OCI-LY3 (cell line): ENCODE measurements at regions not wholly inside any gene's neighbourhood (a gene's known extent, or its start where the extent isn't known, plus 50 kb on each side); places are given as distances from the start of the nearest gene placed in this dataset.

Experiments
- H2AFZ ChIP-seq: fragments of 200-600, 300-600 bp; shearing (Covaris generic); 2 replicates; pipeline ENCODE4 v1.6.0; 2014; ENCODE audit warnings: antibody characterized with exemption, low read depth, low read length
- H3K27ac ChIP-seq: fragments of 200-600, 300-600 bp; sonication (generic); 2 replicates; pipeline ENCODE4 v1.5.1; 2014; ENCODE audit warnings: mild to moderate bottlenecking, low read length, moderate library complexity, mixed read lengths
- H3K27me3 ChIP-seq: fragments of 200-600, 300-600 bp; sonication (generic); 2 replicates; pipeline ENCODE4 v1.6.1; 2014; ENCODE audit warnings: low read depth, low read length, mixed read lengths
- H3K36me3 ChIP-seq: fragments of 200-600, 300-600 bp; sonication (generic); replicated peaks from 2 replicates; pipeline ENCODE3; 2014; ENCODE audit warnings: low read depth, low read length, mixed read lengths
- H3K4me1 ChIP-seq: fragments of 300-600, 200-600 bp; sonication (generic); 2 replicates; pipeline ENCODE4 v1.6.1; 2014; ENCODE audit warnings: low read length, mixed read lengths
- H3K4me2 ChIP-seq: fragments of 200-600, 300-600 bp; sonication (generic); 2 replicates; pipeline ENCODE4 v1.6.1; 2014; ENCODE audit warnings: low read length, mixed read lengths
- H3K4me3 ChIP-seq: fragments of 300-600, 200-600 bp; sonication (generic); 2 replicates; pipeline ENCODE4 v1.5.1; 2014; ENCODE audit warnings: antibody characterized with exemption, mild to moderate bottlenecking, low read length, moderate library complexity
- H3K79me2 ChIP-seq: fragments of 300-600, 200-600 bp; shearing (Covaris generic); 2 replicates; pipeline ENCODE4 v1.6.1; 2014; ENCODE audit warnings: mild to moderate bottlenecking, low read length, mixed read lengths
- H3K9ac ChIP-seq: fragments of 300-600, 200-600 bp; shearing (Covaris generic); 2 replicates; pipeline ENCODE4 v1.6.0; 2014; ENCODE audit warnings: mild to moderate bottlenecking, low read length, moderate library complexity
- H3K9me3 ChIP-seq: fragments of 200-600, 300-600 bp; shearing (Covaris generic); 2 replicates; pipeline ENCODE4 v1.6.1; 2014; ENCODE audit warnings: low read length, mixed read lengths; ENCODE audit not compliant: insufficient read depth
- H4K20me1 ChIP-seq: fragments of 200-600, 300-600 bp; sonication (generic); 2 replicates; pipeline ENCODE4 v1.6.1; 2016; ENCODE audit warnings: low read length, mixed read lengths; ENCODE audit not compliant: insufficient read depth
- EZH2phosphoT487 ChIP-seq: fragments of 200-600 bp; shearing (Covaris generic); IDR thresholded peaks from 2 replicates; pipeline ENCODE4 v1.6.1; 2018; ENCODE audit warnings: antibody characterized with exemption, mixed run types, low read depth
- TF ChIP-seq, protein P1 (sequence below): fragments of 200-600, 300-600 bp; sonication (generic); IDR thresholded peaks from 2 replicates; pipeline ENCODE4 v1.5.1; 2014; ENCODE audit warnings: antibody characterized with exemption, low read length, low read depth

DNA sequence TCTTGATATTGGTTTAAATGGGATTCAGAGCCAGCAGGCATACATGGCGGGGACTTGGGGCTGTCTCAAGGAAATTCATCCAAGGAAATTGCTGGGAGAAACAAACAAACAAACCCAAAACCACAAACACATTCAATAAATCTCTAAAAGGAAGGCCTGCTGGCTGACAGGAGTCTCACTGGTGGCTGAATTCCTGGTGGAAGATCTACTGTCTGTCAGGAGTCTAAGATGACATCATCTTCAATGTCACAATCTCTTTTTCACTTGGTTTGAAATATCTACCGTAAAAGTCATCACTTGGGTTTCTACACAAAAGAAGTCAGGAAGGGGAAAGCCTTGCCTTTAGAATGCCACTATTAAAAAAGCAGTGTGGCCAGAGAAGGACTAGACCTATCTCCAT, 87.9 kb downstream of the KLF5 start:
- no peak overlapping the region for H2AFZ ChIP-seq
- H4K20me1 ChIP-seq: no peaks in the 10 kb centered on the region
- TF ChIP-seq, protein P1, sequence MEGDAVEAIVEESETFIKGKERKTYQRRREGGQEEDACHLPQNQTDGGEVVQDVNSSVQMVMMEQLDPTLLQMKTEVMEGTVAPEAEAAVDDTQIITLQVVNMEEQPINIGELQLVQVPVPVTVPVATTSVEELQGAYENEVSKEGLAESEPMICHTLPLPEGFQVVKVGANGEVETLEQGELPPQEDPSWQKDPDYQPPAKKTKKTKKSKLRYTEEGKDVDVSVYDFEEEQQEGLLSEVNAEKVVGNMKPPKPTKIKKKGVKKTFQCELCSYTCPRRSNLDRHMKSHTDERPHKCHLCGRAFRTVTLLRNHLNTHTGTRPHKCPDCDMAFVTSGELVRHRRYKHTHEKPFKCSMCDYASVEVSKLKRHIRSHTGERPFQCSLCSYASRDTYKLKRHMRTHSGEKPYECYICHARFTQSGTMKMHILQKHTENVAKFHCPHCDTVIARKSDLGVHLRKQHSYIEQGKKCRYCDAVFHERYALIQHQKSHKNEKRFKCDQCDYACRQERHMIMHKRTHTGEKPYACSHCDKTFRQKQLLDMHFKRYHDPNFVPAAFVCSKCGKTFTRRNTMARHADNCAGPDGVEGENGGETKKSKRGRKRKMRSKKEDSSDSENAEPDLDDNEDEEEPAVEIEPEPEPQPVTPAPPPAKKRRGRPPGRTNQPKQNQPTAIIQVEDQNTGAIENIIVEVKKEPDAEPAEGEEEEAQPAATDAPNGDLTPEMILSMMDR: no peak
- no peak for TF ChIP-seq EZH2phosphoT487
- no peaks in the 10 kb centered on the region for H3K79me2 ChIP-seq
- no peak overlapping the region for H3K4me2 ChIP-seq
- no peaks in the 10 kb centered on the region for H3K27me3 ChIP-seq
- H3K9ac ChIP-seq: no peak overlapping the region
- H3K36me3 ChIP-seq: no peaks in the 10 kb centered on the region
- H3K9me3 ChIP-seq: no peaks in the 10 kb centered on the region
- no peak overlapping the region for H3K27ac ChIP-seq
- no peaks in the 10 kb centered on the region for H3K4me1 ChIP-seq
- no peak overlapping the region for H3K4me3 ChIP-seq

DNA sequence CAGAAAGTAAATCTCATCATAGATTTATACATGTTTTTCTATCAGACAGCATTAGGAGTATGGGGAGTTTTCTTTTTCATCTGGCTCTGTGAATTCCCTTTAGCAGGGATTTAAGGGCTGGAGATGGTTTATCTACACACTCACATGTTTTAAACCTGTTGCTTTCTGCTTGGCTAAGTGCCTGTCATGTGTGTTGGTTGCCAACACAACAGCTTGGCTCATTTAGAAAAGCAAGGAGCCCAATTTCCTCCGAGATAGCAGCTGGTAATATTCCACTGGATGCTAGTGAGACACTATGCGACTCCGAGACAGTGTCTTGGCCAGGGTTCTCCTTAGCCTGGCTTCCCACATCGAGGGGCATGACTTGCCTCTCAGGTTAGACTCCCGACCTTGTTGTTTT, 83.3 kb downstream of the KLF5 start:
- H3K9ac ChIP-seq: no peak overlapping the region
- H3K4me2 ChIP-seq: no peak overlapping the region
- H3K9me3 ChIP-seq: no peaks in the 10 kb centered on the region
- H3K27ac ChIP-seq: no peak overlapping the region
- H3K4me3 ChIP-seq: no peak overlapping the region
- no peak overlapping the region for H2AFZ ChIP-seq
- no peaks in the 10 kb centered on the region for H4K20me1 ChIP-seq
- H3K79me2 ChIP-seq: no peaks in the 10 kb centered on the region
- H3K36me3 ChIP-seq: no peaks in the 10 kb centered on the region
- H3K27me3 ChIP-seq: no peaks in the 10 kb centered on the region
- peaks cover 7% of the 10 kb centered on the region for H3K4me1 ChIP-seq
- no peak for TF ChIP-seq EZH2phosphoT487

DNA sequence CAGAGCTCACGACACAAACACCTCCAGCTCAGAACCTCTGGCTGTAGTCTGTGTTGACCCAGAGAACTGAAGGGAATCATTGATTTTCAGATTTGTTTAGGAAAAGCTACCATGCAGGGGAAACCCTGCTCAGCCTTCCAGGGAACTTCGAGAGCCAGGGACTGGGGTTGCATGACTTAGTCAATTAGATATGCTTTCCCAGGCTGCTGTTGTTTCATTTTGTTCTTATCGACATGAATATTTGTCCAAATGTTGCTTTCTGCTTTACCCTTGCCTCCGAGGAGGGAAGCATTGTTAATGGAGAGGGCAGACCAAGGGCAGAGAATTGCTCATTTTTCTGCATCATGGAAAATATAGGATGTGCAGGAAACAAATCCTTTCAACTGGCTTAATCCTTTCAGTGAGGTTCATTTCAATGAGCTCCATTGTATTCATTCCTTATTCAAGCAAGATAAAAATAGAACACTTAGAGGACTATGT, 82.5 kb downstream of the KLF5 start:
- Histone ChIP-seq H3K4me3 (no peak overlapping the region), H4K20me1 (no peaks in the 10 kb centered on the region), H3K4me1 (peaks cover 7% of the 10 kb centered on the region), H3K9me3 (no peaks in the 10 kb centered on the region), H3K27ac (no peak overlapping the region), H3K4me2 (no peak overlapping the region), H3K9ac (no peak overlapping the region), H3K27me3 (no peaks in the 10 kb centered on the region), H3K36me3 (no peaks in the 10 kb centered on the region), H2AFZ (no peak overlapping the region), H3K79me2 (no peaks in the 10 kb centered on the region)
- TF ChIP-seq, protein P1: no peak
- TF ChIP-seq EZH2phosphoT487: no peak

DNA sequence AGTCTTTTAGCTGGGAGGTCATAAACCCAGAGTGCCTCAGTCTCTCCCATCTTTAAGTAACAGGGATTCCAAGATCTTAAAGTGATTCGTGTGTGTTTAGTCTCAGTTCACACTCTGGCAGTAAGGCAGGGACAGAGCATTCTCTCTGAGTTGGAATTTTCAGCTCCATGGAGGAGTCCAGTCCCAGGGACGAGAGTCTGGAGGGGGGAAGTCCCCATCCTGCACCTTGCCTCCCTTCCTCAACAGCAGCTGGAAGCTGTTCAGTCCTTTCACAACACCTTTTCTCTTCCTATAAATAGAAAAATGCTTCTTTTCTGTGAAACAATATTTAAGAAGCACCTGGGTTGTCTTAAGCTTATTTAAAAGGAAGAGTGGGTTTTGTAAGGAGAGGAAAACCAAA, 82.0 kb downstream of the KLF5 start:
- TF ChIP-seq EZH2phosphoT487: no peak
- TF ChIP-seq, protein P1: no peak
- no peak overlapping the region for H2AFZ ChIP-seq
- no peaks in the 10 kb centered on the region for H3K27me3 ChIP-seq
- H3K9ac ChIP-seq: no peak overlapping the region
- no peak overlapping the region for H3K27ac ChIP-seq
- no peaks in the 10 kb centered on the region for H3K9me3 ChIP-seq
- no peaks in the 10 kb centered on the region for H4K20me1 ChIP-seq
- H3K4me2 ChIP-seq: no peak overlapping the region
- H3K4me3 ChIP-seq: no peak overlapping the region
- H3K36me3 ChIP-seq: no peaks in the 10 kb centered on the region
- peaks cover 7% of the 10 kb centered on the region for H3K4me1 ChIP-seq
- no peaks in the 10 kb centered on the region for H3K79me2 ChIP-seq
